Lower lobe of right lung (tissue), 2 donors: ENCODE measurements at regions not wholly inside any gene's neighbourhood (a gene's known extent, or its start where the extent isn't known, plus 50 kb on each side); places are given as distances from the start of the nearest gene placed in this dataset.

ENCODE experiments used
- ATAC-seq, 2 donors: fragments of 200-7000 bp; cut with Tn5 transposase; one replicate each; pipeline ENCODE4 v1.9.1; 2020 to 2022; ENCODE audit warnings: mild to moderate bottlenecking in 2 of 2, moderate library complexity in 2 of 2
- DNase-seq: peaks from one replicate; pipeline ENCODE4 v3.0.0-alpha.2; 2020
- H3K27ac ChIP-seq: fragments of 200-600 bp; one replicate; pipeline ENCODE4 v1.8.0; 2022
- H3K27me3 ChIP-seq: fragments of 200-600 bp; one replicate; pipeline ENCODE4 v1.8.0; 2022; ENCODE audit warnings: low read depth
- H3K36me3 ChIP-seq: fragments of 200-600 bp; one replicate; pipeline ENCODE4 v1.8.0; 2022; ENCODE audit warnings: mild to moderate bottlenecking
- H3K4me1 ChIP-seq: fragments of 200-600 bp; one replicate; pipeline ENCODE4 v1.8.0; 2022
- H3K4me3 ChIP-seq: fragments of 200-600 bp; one replicate; pipeline ENCODE4 v1.8.0; 2022; ENCODE audit warnings: mild to moderate bottlenecking
- H3K9me3 ChIP-seq: fragments of 200-600 bp; one replicate; pipeline ENCODE4 v1.8.0; 2022
- intact Hi-C: fragments of 100-400 bp; cut with DNase I; formaldehyde crosslinking; loops from one replicate; pipeline ENCODE4 v1.11.0; 2022
- TF ChIP-seq, protein P1 (sequence below): fragments of 200-600 bp; IDR thresholded peaks from one replicate; pipeline ENCODE4 v1.8.0; 2022; ENCODE audit warnings: antibody characterized with exemption, mild to moderate bottlenecking
- donor health status: DM: no; HTN: yes; CAD: no; lungs with severe emphysema.

GRCh38 chr1:221827307-221827642 is 85.4 kb upstream of the DUSP10 start:
- DNase-seq (no peak), ATAC-seq (no peak)
- Histone ChIP-seq H3K27me3 (no peaks in the 10 kb centered on the region), H3K36me3 (no peaks in the 10 kb centered on the region), H3K4me3 (no peak overlapping the region), H3K9me3 (no peaks in the 10 kb centered on the region), H3K4me1 (peaks cover 6% of the 10 kb centered on the region), H3K27ac (no peak overlapping the region)
- intact Hi-C loops = no loop called here
- TF ChIP-seq, protein P1, sequence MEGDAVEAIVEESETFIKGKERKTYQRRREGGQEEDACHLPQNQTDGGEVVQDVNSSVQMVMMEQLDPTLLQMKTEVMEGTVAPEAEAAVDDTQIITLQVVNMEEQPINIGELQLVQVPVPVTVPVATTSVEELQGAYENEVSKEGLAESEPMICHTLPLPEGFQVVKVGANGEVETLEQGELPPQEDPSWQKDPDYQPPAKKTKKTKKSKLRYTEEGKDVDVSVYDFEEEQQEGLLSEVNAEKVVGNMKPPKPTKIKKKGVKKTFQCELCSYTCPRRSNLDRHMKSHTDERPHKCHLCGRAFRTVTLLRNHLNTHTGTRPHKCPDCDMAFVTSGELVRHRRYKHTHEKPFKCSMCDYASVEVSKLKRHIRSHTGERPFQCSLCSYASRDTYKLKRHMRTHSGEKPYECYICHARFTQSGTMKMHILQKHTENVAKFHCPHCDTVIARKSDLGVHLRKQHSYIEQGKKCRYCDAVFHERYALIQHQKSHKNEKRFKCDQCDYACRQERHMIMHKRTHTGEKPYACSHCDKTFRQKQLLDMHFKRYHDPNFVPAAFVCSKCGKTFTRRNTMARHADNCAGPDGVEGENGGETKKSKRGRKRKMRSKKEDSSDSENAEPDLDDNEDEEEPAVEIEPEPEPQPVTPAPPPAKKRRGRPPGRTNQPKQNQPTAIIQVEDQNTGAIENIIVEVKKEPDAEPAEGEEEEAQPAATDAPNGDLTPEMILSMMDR = no peak

DNA sequence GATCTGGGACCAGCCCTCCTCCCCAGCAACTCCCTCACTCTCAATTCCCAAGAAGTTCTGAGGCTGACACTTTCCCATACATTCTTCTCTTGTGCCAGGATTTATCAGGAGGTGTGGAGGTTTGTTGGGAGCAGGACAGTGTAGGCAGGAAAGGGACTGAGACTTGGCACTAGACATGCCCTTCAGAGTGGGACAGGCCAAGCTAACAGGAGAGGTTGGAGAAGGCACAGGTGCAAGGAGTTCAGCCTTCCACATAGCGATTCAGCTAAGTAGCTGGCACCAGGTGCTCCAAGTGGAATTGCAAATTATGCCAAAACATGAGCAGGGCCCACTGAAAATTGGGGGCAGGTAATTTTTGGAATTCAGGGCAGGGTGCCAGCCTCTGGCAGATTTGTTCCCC is 83.0 kb upstream of the DUSP10 start:
- no peak for DNase-seq
- Histone ChIP-seq H3K4me3 (no peak overlapping the region), H3K36me3 (no peaks in the 10 kb centered on the region), H3K9me3 (no peaks in the 10 kb centered on the region), H3K4me1 (peaks cover 6% of the 10 kb centered on the region), H3K27me3 (no peaks in the 10 kb centered on the region), H3K27ac (no peak overlapping the region)
- TF ChIP-seq, protein P1 = no peak
- ATAC-seq = no peak
- intact Hi-C loops = no loop called here

- H3K4me1 ChIP-seq = peaks cover 6% of the 10 kb centered on the region
- H3K27ac ChIP-seq = no peak overlapping the region
- no peaks in the 10 kb centered on the region for H3K9me3 ChIP-seq
- H3K27me3 ChIP-seq = no peaks in the 10 kb centered on the region
- intact Hi-C loops = no loop called here
- TF ChIP-seq, protein P1 = no peak
- no peak overlapping the region for H3K4me3 ChIP-seq
- no peaks in the 10 kb centered on the region for H3K36me3 ChIP-seq
- DNase-seq (no peak), ATAC-seq (no peak)
Measured at GRCh38 chr1:221824025-221824424, 82.1 kb upstream of the DUSP10 start.

- no peak overlapping the region for H3K27ac ChIP-seq
- no peaks in the 10 kb centered on the region for H3K27me3 ChIP-seq
- intact Hi-C loops = no loop called here
- no peaks in the 10 kb centered on the region for H3K36me3 ChIP-seq
- H3K4me3 ChIP-seq = no peak overlapping the region
- no peaks in the 10 kb centered on the region for H3K9me3 ChIP-seq
- TF ChIP-seq, protein P1 = no peak
- ATAC-seq (no peak), DNase-seq (no peak)
- peaks cover 6% of the 10 kb centered on the region for H3K4me1 ChIP-seq
Measured at GRCh38 chr1:221823561-221823960, 81.7 kb upstream of the DUSP10 start.

- Histone ChIP-seq H3K4me3 (no peak overlapping the region), H3K4me1 (peaks cover 6% of the 10 kb centered on the region), H3K9me3 (no peaks in the 10 kb centered on the region), H3K36me3 (no peaks in the 10 kb centered on the region), H3K27ac (no peak overlapping the region), H3K27me3 (no peaks in the 10 kb centered on the region)
- TF ChIP-seq, protein P1 = no peak
- DNase-seq (no peak), ATAC-seq (no peak)
- intact Hi-C loops = no loop called here
Measured at GRCh38 chr1:221823149-221823548, 81.3 kb upstream of the DUSP10 start.

DNA sequence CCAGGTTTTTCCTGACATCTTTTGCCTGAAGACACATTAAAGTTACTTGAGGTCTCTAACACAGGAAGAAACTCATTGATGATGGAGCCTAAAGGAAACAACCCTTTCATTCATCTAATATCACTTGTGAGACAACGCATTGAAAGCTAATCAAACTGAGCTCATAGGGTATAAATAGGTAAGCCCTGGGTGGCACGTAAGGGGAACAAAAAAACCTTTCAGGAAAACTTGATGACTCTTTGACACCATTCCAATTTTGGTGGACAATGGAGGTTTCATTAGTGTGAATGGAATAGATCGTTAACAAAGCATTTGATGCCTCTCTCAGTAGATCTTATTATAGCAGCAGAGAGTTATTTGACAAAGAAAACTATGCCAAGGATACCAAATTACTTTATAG is 80.7 kb upstream of the DUSP10 start:
- TF ChIP-seq, protein P1 = no peak
- H3K27me3 ChIP-seq = no peaks in the 10 kb centered on the region
- no peak overlapping the region for H3K4me3 ChIP-seq
- H3K9me3 ChIP-seq = no peaks in the 10 kb centered on the region
- H3K27ac ChIP-seq = no peak overlapping the region
- DNase-seq (no peak), ATAC-seq (no peak)
- H3K36me3 ChIP-seq = no peaks in the 10 kb centered on the region
- intact Hi-C loops = no loop called here
- H3K4me1 ChIP-seq = peaks cover 6% of the 10 kb centered on the region
